Activated T-helper 1 cell treated with anti-CD3 and anti-CD28 coated beads, Interleukin-2, amount 50 U/mL, for 16 hours (primary cell): ENCODE measurements at regions not wholly inside any gene's neighbourhood (a gene's known extent, or its start where the extent isn't known, plus 50 kb on each side); places are given as distances from the start of the nearest gene placed in this dataset.
A peak's percentile ranks its signal among the peaks of the same experiment; 100 is the strongest.
"Not testable (repeated sequence)": the region's sequence is repeated elsewhere in the genome, so short reads cannot be mapped to it uniquely, and the experiment has no call there.

Experiments
- DNase-seq, 2 donors: peaks; one replicate each; pipeline ENCODE4 v3.0.0-alpha.2; 2020; ENCODE audit warnings: low read depth in 1 of 2, low spot score in 1 of 2

GRCh38 chr21:5327220-5327619 is 5194.2 kb upstream of the TPTE start:
- not testable (repeated sequence) for DNase-seq

- DNase-seq = peak in 1 of 2 donors; percentile 0
These were observed 5192.0 kb upstream of the TPTE start for GRCh38 chr21:5329311-5329939.

GRCh38 chr21:5357839-5358238 is 5163.5 kb upstream of the TPTE start:
- not testable (repeated sequence) for DNase-seq
